Sigmoid colon (tissue), 4 donors: ENCODE measurements at regions not wholly inside any gene's neighbourhood (a gene's known extent, or its start where the extent isn't known, plus 50 kb on each side); places are given as distances from the start of the nearest gene placed in this dataset.

Source experiments
- CTCF ChIP-seq, 4 experiments: fragments of 450-650 bp in 3 of 4; fragments of 200-600 bp in 1 of 4; IDR thresholded peaks; one replicate each; pipeline ENCODE4 v1.5.1; 2016 to 2019; ENCODE audit warnings: antibody characterized with exemption in 4 of 4, mild to moderate bottlenecking in 3 of 4, moderate library complexity in 2 of 4
- EP300 ChIP-seq, 4 donors: sonication (generic); formaldehyde crosslinking; IDR thresholded peaks; one replicate each; pipeline ENCODE4 v1.6.1; 2017; ENCODE audit warnings: antibody characterized with exemption in 4 of 4
- POLR2A ChIP-seq, 2 donors: fragments of 450-650 bp; IDR thresholded peaks; one replicate each; pipeline ENCODE4 v1.6.1; 2016; ENCODE audit warnings: antibody characterized with exemption in 2 of 2, mild to moderate bottlenecking in 2 of 2, moderate library complexity in 2 of 2
- POLR2AphosphoS5 ChIP-seq, 4 donors: sonication (generic); formaldehyde crosslinking; IDR thresholded peaks; one replicate each; pipeline ENCODE4 v1.6.1; 2017; ENCODE audit warnings: antibody characterized with exemption in 4 of 4

GRCh38 chr13:23515116-23515515, 55.1 kb upstream of the TNFRSF19 start:
- TF ChIP-seq POLR2AphosphoS5 (IDR thresholded peaks at IDR 0.05), result no peak
- no peak for TF ChIP-seq CTCF (IDR thresholded peaks at IDR 0.05)
- no peak for TF ChIP-seq POLR2A (IDR thresholded peaks at IDR 0.05)
- no peak for TF ChIP-seq EP300 (IDR thresholded peaks at IDR 0.05)
